Esophagus muscularis mucosa (tissue), 4 donors: ENCODE measurements at regions not wholly inside any gene's neighbourhood (a gene's known extent, or its start where the extent isn't known, plus 50 kb on each side); places are given as distances from the start of the nearest gene placed in this dataset.

Experiments
- DNase-seq: peaks from one replicate; pipeline ENCODE4 v3.0.0-alpha.2; 2017; ENCODE audit errors: extremely low spot score
- H3K27ac ChIP-seq, 4 donors: fragments of 200-600 bp; sonication (generic); replicated peaks in 1 of 4; 1 replicate in 3 of 4; 2 replicates in 1 of 4; pipeline ENCODE4 v1.5.1; 2016 to 2019; ENCODE audit warnings: mild to moderate bottlenecking in 1 of 4
- H3K27me3 ChIP-seq, 4 donors: fragments of 200-600 bp; sonication (generic); one replicate each; pipeline versions ENCODE4 v1.5.1 to v1.6.0; 2016 to 2019
- H3K36me3 ChIP-seq, 4 donors: fragments of 200-600 bp; sonication (generic); one replicate each; pipeline ENCODE4 v1.5.1; 2016 to 2019
- H3K4me1 ChIP-seq, 4 donors: fragments of 200-600 bp; sonication (generic); one replicate each; pipeline ENCODE4 v1.5.1; 2016 to 2019
- H3K4me3 ChIP-seq, 4 donors: fragments of 200-600 bp; sonication (generic); 1 replicate in 2 of 4; 2 replicates in 2 of 4; pipeline ENCODE4 v1.5.1; 2016 to 2019; ENCODE audit warnings: mild to moderate bottlenecking in 4 of 4, moderate library complexity in 1 of 4
- H3K9me3 ChIP-seq, 4 donors: fragments of 200-600 bp; sonication (generic); 1 replicate in 3 of 4; 2 replicates in 1 of 4; pipeline ENCODE4 v1.5.1; 2016 to 2019
- CTCF ChIP-seq, 3 experiments: fragments of 200-600 bp in 2 of 3; fragments of 450-650 bp in 1 of 3; sonication (generic) in 2 of 3; IDR thresholded peaks; one replicate each; pipeline ENCODE4 v1.5.1; 2017 to 2019; ENCODE audit warnings: antibody characterized with exemption in 3 of 3, mild to moderate bottlenecking in 2 of 3, moderate library complexity in 1 of 3
- EP300 ChIP-seq: sonication (generic); formaldehyde crosslinking; IDR thresholded peaks from one replicate; pipeline ENCODE4 v1.6.1; 2017; ENCODE audit warnings: antibody characterized with exemption
- POLR2A ChIP-seq: fragments of 450-650 bp; IDR thresholded peaks from one replicate; pipeline ENCODE4 v1.6.1; 2017; ENCODE audit warnings: antibody characterized with exemption, moderate library complexity, mild to moderate bottlenecking, low read depth
- POLR2AphosphoS5 ChIP-seq, 2 donors: sonication (generic); formaldehyde crosslinking; IDR thresholded peaks; one replicate each; pipeline ENCODE4 v1.6.1; 2017; ENCODE audit warnings: antibody characterized with exemption in 2 of 2
- WGBS: methylation state at CpG from one replicate; pipeline ENCODE4 v1.1.5; 2018; 5-methylcytosine and 5-hydroxymethylcytosine counted together
- intact Hi-C: fragments of 100-400 bp; cut with DNase I; formaldehyde crosslinking; loops from one replicate; pipeline ENCODE4 v1.15.1; 2023

- DNase-seq, result no peak
- Histone ChIP-seq H3K27me3 (no peaks in the 10 kb centered on the region), H3K27ac (no peak overlapping the region), H3K4me1 (no peaks in the 10 kb centered on the region), H3K4me3 (no peak overlapping the region), H3K9me3 (no peaks in the 10 kb centered on the region), H3K36me3 (no peaks in the 10 kb centered on the region)
- WGBS, result 85% methylated on average over 5 of the region's 5 CpGs
- TF ChIP-seq EP300 (no peak), CTCF (IDR thresholded peaks at IDR 0.05) (no peak), POLR2AphosphoS5 (IDR thresholded peaks at IDR 0.05) (no peak), POLR2A (no peak)
- intact Hi-C loops, result no loop called here
These were observed 432.7 kb upstream of the AADAT start for GRCh38 chr4:170522427-170522970.

- TF ChIP-seq POLR2A, result no peak
- TF ChIP-seq EP300, result no peak
- TF ChIP-seq POLR2AphosphoS5 (IDR thresholded peaks at IDR 0.05), result no peak
- no peak for TF ChIP-seq CTCF (IDR thresholded peaks at IDR 0.05)
- H3K27ac ChIP-seq, result no peak overlapping the region
- no peaks in the 10 kb centered on the region for H3K27me3 ChIP-seq
- no peak for DNase-seq
- intact Hi-C loops, result no loop called here
- WGBS, result 75% methylated on average over 1 of the region's 1 CpG
- H3K36me3 ChIP-seq, result no peaks in the 10 kb centered on the region
- no peaks in the 10 kb centered on the region for H3K4me1 ChIP-seq
- H3K9me3 ChIP-seq, result no peaks in the 10 kb centered on the region
- H3K4me3 ChIP-seq, result no peak overlapping the region
These were observed 407.9 kb upstream of the AADAT start for GRCh38 chr4:170497689-170498088.

GRCh38 chr4:170497112-170497511 is 407.4 kb upstream of the AADAT start:
- no peak for TF ChIP-seq POLR2AphosphoS5 (IDR thresholded peaks at IDR 0.05)
- no peak for TF ChIP-seq CTCF (IDR thresholded peaks at IDR 0.05)
- no peak for TF ChIP-seq EP300
- no peak for TF ChIP-seq POLR2A
- H3K27ac ChIP-seq, result no peak overlapping the region
- no peaks in the 10 kb centered on the region for H3K36me3 ChIP-seq
- no peak overlapping the region for H3K4me3 ChIP-seq
- intact Hi-C loops, result no loop called here
- H3K27me3 ChIP-seq, result no peaks in the 10 kb centered on the region
- WGBS, result 65% methylated on average over 12 of the region's 12 CpGs
- no peaks in the 10 kb centered on the region for H3K4me1 ChIP-seq
- H3K9me3 ChIP-seq, result no peaks in the 10 kb centered on the region
- no peak for DNase-seq

GRCh38 chr4:170491981-170492380 is 402.2 kb upstream of the AADAT start:
- H3K4me1 ChIP-seq, result no peaks in the 10 kb centered on the region
- TF ChIP-seq CTCF (IDR thresholded peaks at IDR 0.05) (no peak), EP300 (no peak), POLR2AphosphoS5 (IDR thresholded peaks at IDR 0.05) (no peak), POLR2A (no peak)
- no peak overlapping the region for H3K4me3 ChIP-seq
- H3K27ac ChIP-seq, result no peak overlapping the region
- no peak for DNase-seq
- no peaks in the 10 kb centered on the region for H3K9me3 ChIP-seq
- intact Hi-C loops, result no loop called here
- WGBS, result 71% methylated on average over 2 of the region's 2 CpGs
- H3K27me3 ChIP-seq, result no peaks in the 10 kb centered on the region
- H3K36me3 ChIP-seq, result no peaks in the 10 kb centered on the region

- DNase-seq, result no peak
- Histone ChIP-seq H3K9me3 (no peaks in the 10 kb centered on the region), H3K36me3 (no peaks in the 10 kb centered on the region), H3K27me3 (no peaks in the 10 kb centered on the region), H3K4me1 (no peaks in the 10 kb centered on the region), H3K27ac (no peak overlapping the region), H3K4me3 (no peak overlapping the region)
- intact Hi-C loops, result no loop called here
- TF ChIP-seq POLR2AphosphoS5 (IDR thresholded peaks at IDR 0.05) (no peak), EP300 (no peak), CTCF (IDR thresholded peaks at IDR 0.05) (no peak), POLR2A (no peak)
- WGBS, result 37% methylated on average over 2 of the region's 2 CpGs
These were observed 386.6 kb upstream of the AADAT start for GRCh38 chr4:170476351-170476750.
